GM21423 (cell line): ENCODE measurements at regions not wholly inside any gene's neighbourhood (a gene's known extent, or its start where the extent isn't known, plus 50 kb on each side); places are given as distances from the start of the nearest gene placed in this dataset.
"Not testable (repeated sequence)": the region's sequence is repeated elsewhere in the genome, so short reads cannot be mapped to it uniquely, and the experiment has no call there.

Source experiments
- ATAC-seq: cut with Tn5 transposase; IDR thresholded peaks from one replicate; pipeline ENCODE4 v1.9.1; 2021; ENCODE audit warnings: mild to moderate bottlenecking, moderate library complexity; ENCODE audit not compliant: unreplicated experiment

DNA sequence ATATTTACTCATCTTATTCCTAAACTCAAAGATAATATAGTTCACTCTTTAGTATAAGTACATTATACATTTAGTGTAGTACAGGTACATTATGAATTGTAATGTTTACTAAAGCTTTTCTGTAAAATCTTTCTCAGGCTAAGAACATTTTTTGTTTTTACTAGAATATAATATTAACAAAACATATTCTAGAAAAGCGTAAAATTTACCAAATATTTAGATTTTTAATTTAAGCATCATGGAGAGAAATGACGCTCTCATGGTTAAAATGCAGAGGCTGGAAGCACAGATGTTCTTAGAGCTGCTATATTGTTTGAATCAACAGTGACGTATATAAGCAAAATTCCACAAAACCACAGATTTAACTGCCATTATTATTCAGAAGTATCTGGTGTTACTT is 54.7 kb upstream of the NBPF15 start:
- not testable (repeated sequence) for ATAC-seq

GRCh38 chr1:144516906-144517305 is 55.4 kb upstream of the NBPF15 start:
- ATAC-seq, result not testable (repeated sequence)

GRCh38 chr1:144518439-144518838 is 57.0 kb upstream of the NBPF15 start:
- not testable (repeated sequence) for ATAC-seq

DNA sequence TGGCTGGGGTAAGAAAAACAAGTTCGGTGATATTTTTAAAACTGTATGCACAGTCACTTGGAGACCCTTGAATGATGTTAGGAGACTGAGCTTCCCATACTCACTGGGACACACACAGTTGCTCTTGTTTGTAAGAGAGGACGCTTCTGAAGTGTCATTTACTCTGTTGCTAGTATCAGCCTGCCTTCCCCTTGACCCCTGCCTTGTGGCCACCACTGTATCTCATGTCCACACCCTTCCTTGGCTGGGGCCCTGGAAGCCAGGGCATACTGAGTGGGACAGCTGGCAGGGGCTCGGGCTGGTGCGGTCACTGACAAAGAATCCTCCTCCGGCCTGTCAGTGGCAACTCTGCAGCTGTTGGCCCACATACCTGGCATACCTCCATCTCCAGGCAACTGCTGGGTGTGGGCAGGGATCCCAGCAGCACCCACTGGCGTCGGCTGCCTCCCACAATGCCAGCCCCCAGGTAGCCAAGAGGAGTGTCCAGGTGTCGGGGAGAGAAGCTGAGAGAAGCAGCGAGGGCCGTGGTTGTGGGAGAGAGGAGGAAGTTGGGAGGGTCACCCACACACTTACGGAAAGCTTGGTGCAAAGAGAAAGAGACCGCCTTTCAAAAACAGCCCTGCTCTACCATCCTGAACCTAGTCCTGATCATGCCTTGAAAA is 58.2 kb upstream of the NBPF15 start:
- not testable (repeated sequence) for ATAC-seq

DNA sequence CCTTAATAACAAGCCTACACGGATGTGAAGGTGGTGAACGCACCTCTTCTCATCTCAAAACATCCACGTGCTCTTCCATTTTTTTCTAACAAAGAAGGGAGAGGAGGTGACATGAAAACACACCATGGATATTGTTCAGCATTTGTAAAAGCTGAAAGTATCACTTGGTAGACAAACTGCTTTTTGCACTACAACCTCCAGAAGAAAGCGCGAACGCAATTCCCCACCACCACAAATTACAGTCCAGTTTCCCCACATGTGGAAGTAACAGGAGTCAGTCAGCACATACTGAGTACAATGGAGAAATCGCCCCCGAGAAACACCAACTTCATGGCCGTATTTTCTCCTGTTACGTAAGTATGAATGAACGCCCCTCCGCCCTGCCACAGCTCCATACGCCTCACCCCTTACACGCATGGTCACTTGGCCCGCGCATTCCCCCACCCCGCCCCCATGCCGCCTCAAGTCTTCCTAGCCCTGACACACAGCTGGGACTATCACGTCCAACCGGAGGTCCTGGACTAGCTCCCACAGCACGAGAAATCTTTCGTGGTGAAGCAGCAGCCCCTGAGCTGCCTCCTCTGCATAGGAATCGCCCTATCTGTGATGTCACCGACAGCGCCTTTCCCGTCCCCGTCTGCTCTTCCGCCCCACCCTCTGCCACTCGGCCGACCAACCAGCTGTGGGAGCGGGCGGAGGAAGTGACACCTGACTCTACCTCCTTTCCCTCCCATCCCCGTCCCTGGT is 62.4 kb upstream of the NBPF15 start:
- peak; percentile 95 for ATAC-seq

- ATAC-seq, result not testable (repeated sequence)
Measured at GRCh38 chr1:144532156-144532607, 60.5 kb upstream of the PPIAL4F start.

DNA sequence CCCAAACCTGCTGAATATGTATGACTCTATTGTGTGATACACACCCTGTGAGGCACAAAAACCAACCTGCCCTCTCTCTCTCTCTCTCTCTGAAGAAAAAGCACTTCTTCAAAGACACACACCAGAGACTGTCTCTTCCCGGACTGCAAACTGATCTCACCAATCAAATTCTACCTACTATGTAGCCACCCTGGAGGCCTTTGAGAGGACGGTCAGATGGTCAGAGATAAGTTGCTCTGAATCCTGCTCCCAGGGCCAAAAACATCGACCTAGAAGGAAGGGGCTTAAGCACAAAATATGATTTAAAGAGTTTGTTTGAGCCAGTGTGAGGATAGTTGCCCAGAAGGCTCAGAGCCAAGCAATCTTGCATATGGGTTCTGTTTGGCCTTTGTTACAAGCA is 59.2 kb upstream of the PPIAL4F start:
- not testable (repeated sequence) for ATAC-seq

GRCh38 chr1:144534286-144534685 is 58.4 kb upstream of the PPIAL4F start:
- ATAC-seq, result not testable (repeated sequence)

- ATAC-seq, result not testable (repeated sequence)
Measured at GRCh38 chr1:144536677-144537076, 56.0 kb upstream of the PPIAL4F start.

- not testable (repeated sequence) for ATAC-seq
Measured at GRCh38 chr1:144537234-144537633, 55.5 kb upstream of the PPIAL4F start.

DNA sequence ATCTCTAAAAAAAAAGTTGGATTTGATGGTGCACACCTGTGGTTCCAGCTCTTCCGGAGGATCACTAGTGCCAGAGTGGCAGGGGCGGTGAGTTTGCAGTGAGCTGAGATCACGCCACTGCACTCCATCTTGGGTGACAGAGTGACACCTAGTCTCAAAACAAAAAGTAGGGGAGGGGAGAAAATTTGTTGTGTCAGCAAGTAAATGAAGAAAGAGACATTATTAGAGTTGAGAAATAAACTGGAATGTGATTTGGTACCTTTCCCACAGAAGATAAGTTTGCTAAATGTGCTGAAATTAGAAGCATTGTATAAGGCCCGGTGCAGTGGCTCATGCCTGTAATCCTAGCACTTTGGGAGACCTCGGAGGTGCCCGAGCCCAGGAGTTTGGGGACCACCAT is 54.0 kb upstream of the PPIAL4F start:
- ATAC-seq, result not testable (repeated sequence)

DNA sequence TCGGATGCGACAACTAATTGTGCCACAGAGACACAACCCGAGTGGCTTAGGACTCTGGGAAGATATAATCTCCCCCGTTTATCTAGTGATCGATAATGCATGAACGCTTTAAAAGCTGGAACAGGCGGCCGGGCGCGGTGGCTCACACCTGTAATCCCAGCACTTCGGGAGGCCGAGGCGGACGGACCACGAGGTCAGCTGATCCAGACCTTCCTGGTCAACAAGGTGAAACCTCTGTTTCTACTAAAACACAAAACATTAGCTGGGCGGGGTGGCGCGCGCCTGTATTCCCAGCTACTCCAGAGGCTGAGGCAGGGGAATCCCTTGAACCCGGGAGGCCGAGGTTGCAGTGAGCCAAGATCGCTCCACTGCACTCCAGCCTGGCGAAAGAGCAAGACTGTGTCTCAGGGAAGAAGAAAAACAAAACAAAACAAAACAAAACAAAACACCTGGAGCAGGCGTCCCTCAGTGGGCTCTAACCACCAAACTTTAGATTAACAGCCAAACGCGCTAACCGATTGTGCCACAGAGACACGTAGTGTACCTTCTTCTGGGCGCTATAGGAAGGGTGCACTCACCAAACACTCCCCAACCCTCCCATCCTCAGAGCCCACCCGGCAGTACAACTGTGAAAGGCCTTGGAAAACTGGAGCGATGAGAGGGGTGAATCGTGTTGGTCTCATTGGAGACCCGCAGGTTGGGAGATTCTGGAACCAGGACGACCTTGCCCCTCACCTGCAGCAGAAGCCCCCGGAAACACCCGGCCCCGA is 53.3 kb upstream of the PPIAL4F start:
- ATAC-seq, result not testable (repeated sequence)
